Skeletal muscle cell (primary cell): ENCODE measurements at regions not wholly inside any gene's neighbourhood (a gene's known extent, or its start where the extent isn't known, plus 50 kb on each side); places are given as distances from the start of the nearest gene placed in this dataset.
"Not testable (repeated sequence)": the region's sequence is repeated elsewhere in the genome, so short reads cannot be mapped to it uniquely, and the experiment has no call there.

ENCODE experiments used
- DNase-seq: peaks from one replicate; pipeline ENCODE4 v3.0.0-alpha.2; 2010; ENCODE audit warnings: low read depth
- H3K4me3 ChIP-seq: 2 replicates; pipeline ENCODE4 v1.5.1; 2011; ENCODE audit warnings: low read depth, mild to moderate bottlenecking, control low read depth, low read length, moderate library complexity

GRCh38 chr11:92557879-92558278 is 333.3 kb downstream of the FAT3 start:
- no peak for DNase-seq
- no peak overlapping the region for H3K4me3 ChIP-seq

GRCh38 chr11:92558323-92558722 is 333.7 kb downstream of the FAT3 start:
- H3K4me3 ChIP-seq: no peak overlapping the region
- no peak for DNase-seq

- no peak for DNase-seq
- no peak overlapping the region for H3K4me3 ChIP-seq
These were observed 345.1 kb downstream of the FAT3 start for GRCh38 chr11:92569726-92570125.

- DNase-seq: no peak
- no peak overlapping the region for H3K4me3 ChIP-seq
These were observed 347.9 kb downstream of the FAT3 start for GRCh38 chr11:92572559-92572958.

GRCh38 chr11:92576315-92576714 is 351.7 kb downstream of the FAT3 start:
- no peak overlapping the region for H3K4me3 ChIP-seq
- no peak for DNase-seq

GRCh38 chr11:92580908-92581307 is 356.3 kb downstream of the FAT3 start:
- DNase-seq: no peak
- H3K4me3 ChIP-seq: no peak overlapping the region

GRCh38 chr11:92588393-92588792 is 363.8 kb downstream of the FAT3 start:
- H3K4me3 ChIP-seq: no peak overlapping the region
- DNase-seq: no peak

- H3K4me3 ChIP-seq: no peak overlapping the region
- no peak for DNase-seq
These were observed 364.9 kb downstream of the FAT3 start for GRCh38 chr11:92589512-92589911.

GRCh38 chr11:92591521-92591920 is 366.9 kb downstream of the FAT3 start:
- H3K4me3 ChIP-seq: no peak overlapping the region
- no peak for DNase-seq

- DNase-seq: no peak
These were observed 369.6 kb downstream of the FAT3 start for GRCh38 chr11:92594251-92594650.

GRCh38 chr11:92595052-92595451 is 370.4 kb downstream of the FAT3 start:
- DNase-seq: no peak
- no peak overlapping the region for H3K4me3 ChIP-seq

More at GRCh38 chr11:92594251-92594650, 369.6 kb downstream of the FAT3 start:
- no peak overlapping the region for H3K4me3 ChIP-seq

- no peak overlapping the region for H3K4me3 ChIP-seq
- no peak for DNase-seq
These were observed 372.1 kb downstream of the FAT3 start for GRCh38 chr11:92596596-92597317.

GRCh38 chr11:92601048-92601447 is 368.4 kb upstream of the MTNR1B start:
- H3K4me3 ChIP-seq: no peak overlapping the region
- no peak for DNase-seq

GRCh38 chr11:92605667-92606066 is 363.8 kb upstream of the MTNR1B start:
- no peak for DNase-seq
- H3K4me3 ChIP-seq: no peak overlapping the region

- no peak overlapping the region for H3K4me3 ChIP-seq
- no peak for DNase-seq
These were observed 361.3 kb upstream of the MTNR1B start for GRCh38 chr11:92607969-92608722.

GRCh38 chr11:92611157-92611556 is 358.3 kb upstream of the MTNR1B start:
- no peak for DNase-seq
- H3K4me3 ChIP-seq: no peak overlapping the region

- not testable (repeated sequence) for H3K4me3 ChIP-seq, DNase-seq
These were observed 351.4 kb upstream of the MTNR1B start for GRCh38 chr11:92618020-92618419.

- DNase-seq: no peak
These were observed 346.4 kb upstream of the MTNR1B start for GRCh38 chr11:92623055-92623454.

GRCh38 chr11:92625894-92626293 is 343.6 kb upstream of the MTNR1B start:
- no peak for DNase-seq
- H3K4me3 ChIP-seq: no peak overlapping the region

More at GRCh38 chr11:92623055-92623454, 346.4 kb upstream of the MTNR1B start:
- no peak overlapping the region for H3K4me3 ChIP-seq

GRCh38 chr11:92626624-92627023 is 342.8 kb upstream of the MTNR1B start:
- no peak overlapping the region for H3K4me3 ChIP-seq
- no peak for DNase-seq
